Superior temporal gyrus (tissue), 1 donor: ENCODE measurements at regions not wholly inside any gene's neighbourhood (a gene's known extent, or its start where the extent isn't known, plus 50 kb on each side); places are given as distances from the start of the nearest gene placed in this dataset.
"Not testable (repeated sequence)": the region's sequence is repeated elsewhere in the genome, so short reads cannot be mapped to it uniquely, and the experiment has no call there.

Experiments used
- DNase-seq: peaks from one replicate; pipeline ENCODE4 v3.0.0-alpha.2; 2016; ENCODE audit errors: extremely low spot score

DNA sequence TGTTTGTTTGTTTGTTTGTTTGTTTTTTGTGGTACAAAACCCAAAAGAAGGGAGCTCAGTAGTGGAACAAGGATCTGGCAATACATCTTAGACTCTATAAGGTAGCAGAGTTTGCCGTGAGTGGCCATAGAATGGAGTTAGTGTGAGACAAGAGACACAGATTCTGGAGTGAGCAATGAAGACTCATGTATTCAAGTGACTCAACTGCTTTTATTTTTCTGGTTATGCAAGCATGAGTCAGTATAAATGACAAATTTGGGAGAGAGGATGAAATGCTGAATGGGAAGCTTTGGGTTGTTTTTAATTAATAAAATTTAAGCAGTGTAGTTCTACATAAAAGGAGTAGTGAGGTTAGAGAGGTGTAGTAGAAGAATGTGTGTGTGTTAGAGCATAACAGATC, 143.6 kb upstream of the ANO5 start:
- DNase-seq, result no peak

- DNase-seq, result no peak
Measured at GRCh38 chr11:22065472-22065871, 127.4 kb upstream of the ANO5 start.

DNA sequence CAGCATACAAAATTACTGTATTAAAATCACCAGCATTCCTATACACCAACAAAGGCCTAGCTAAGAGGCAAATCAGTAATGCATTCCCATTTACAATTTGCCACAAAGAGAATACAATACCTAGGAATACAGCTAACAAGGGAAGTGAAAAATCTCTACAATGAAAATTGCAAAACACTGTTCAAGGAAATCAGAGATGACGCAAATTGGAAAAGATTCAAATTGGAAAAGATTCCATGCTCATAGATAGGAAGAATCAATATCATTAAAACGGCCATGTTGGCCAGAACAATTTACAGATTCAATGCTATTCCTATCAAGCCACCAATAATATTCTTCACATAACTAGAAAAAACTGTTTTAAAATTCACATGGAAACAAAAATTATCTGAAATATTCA, 123.0 kb upstream of the ANO5 start:
- no peak for DNase-seq

DNA sequence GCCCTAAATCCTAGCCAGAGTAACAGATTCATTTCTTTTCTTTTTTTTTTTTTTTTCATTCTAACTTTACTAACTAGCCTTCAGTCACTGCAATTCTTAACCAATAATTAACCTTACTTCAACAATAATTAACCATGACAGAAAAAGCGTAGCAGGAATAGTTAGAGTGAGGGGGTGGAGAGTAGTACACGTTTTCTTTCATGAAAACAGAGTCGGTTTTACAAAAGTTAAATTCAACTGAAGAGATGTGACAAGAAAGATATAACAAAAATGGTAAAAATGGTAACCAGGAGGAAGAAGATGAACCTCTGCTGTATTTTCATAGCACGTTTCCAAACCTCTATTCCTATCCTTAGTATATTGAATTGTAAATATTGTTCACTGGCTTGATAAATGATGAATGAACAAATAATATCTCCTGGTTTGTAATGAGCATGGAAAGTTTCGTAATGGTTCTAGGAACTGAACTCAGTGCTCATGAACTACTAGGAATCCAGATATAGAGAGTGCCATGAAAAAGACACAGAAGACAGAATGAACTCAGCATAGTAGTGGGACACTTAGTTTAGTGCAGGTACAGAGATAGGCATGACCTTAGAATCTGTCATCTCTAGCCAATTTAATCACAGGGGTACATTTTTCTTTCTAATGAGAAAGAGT, 116.5 kb upstream of the ANO5 start:
- no peak for DNase-seq

DNA sequence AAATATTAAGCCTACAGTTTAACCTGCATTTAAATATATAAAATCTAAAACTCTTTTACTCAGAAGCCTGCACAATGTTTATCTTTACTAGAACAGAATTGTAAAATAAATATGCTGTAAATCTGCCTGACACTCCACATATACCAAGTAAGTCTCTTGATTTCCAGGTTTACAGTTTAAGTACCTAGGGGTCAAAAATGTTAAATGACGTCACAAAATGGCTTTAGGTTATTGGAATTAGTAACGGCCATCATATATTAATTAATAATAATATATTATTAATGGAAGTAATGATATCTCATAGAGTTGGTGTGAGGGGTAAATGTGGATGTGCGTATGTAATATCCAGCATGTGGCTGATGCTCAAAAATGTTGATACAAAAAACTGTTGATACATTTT, 114.8 kb upstream of the ANO5 start:
- DNase-seq, result no peak

GRCh38 chr11:22079133-22079872, 113.6 kb upstream of the ANO5 start:
- peak; percentile 12 for DNase-seq

DNA sequence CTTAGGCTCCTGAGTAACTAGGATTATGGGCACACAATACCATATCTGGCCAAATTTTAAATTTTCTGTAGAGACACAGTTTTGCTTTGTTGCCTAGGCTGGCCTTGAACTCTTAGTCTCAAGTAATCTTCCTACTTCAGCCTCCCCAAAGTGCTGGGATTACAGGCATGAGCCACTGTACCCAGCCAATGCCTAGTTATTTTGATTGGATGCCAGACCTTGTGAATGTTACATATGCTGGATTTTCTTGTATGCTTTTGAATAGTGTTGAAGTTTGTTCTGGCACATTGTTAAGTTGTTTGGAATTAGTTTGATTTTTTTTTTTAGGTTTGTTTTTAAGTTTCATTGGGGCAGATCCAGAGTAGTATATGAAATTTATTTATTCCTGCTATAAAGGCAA, 110.7 kb upstream of the ANO5 start:
- no peak for DNase-seq

DNA sequence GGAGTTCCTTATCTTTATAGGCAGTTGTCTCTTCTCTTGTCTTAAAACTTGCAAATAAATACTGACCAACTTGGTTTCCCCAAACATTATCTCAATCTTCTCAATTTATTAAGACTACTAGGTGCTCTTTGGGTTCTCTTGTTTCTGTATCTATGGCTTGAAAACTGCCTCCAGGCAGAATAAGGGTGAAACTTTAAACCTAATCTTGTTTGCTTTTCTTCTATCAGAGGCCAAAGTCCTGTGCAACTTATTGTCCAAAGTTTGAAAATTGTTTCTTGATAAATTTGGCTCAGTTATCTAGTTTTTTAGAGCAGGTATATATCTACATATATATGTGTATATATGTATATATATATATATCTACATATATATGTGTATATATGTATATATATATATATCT, 110.1 kb upstream of the ANO5 start:
- no peak for DNase-seq

GRCh38 chr11:22084056-22084455, 108.8 kb upstream of the ANO5 start:
- peak; percentile 20 for DNase-seq

DNA sequence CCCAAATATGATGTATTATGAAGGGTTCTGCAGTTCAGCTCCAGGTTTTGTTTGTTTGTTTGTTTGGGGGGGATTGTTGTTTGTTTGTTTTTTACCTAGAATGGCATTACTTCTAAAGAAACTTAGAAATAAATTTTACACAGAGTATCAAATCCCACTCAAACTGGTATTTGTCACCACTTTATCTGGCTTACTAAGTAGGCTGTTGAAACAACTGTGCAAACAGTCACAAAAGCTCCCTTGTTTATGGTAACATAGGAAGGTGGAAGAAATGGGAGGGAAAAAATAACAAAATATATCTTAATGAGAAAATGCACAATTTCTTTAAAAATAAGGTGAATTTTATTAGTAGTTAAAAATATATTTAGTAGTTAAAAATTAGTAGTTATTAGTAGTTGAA, 108.3 kb upstream of the ANO5 start:
- no peak for DNase-seq

GRCh38 chr11:22089609-22090008, 103.3 kb upstream of the ANO5 start:
- DNase-seq, result no peak

- no peak for DNase-seq
Measured at GRCh38 chr11:22106566-22106965, 86.3 kb upstream of the ANO5 start.

GRCh38 chr11:22115470-22116029, 77.3 kb upstream of the ANO5 start:
- no peak for DNase-seq

DNA sequence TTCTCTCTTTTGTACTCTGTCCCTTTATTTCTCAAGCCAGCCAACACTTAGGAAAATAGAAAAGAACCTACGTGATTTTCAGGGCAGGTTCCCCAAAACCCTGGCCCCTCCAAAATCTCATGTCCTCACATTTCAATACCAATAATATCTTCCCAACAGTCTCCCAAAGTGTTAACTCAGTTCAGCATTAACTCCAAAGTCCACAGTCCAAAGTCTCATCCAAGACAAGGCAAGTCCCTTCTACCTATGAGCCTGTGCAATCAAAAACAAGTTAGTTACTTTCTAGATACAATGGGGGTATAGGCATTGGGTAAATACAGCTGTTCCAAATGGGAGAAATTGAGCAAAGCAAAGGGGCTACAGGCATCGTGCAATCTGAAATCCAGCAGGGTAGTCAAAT, 64.9 kb upstream of the ANO5 start:
- DNase-seq, result not testable (repeated sequence)

- DNase-seq, result peak; percentile 65
Measured at GRCh38 chr11:22130462-22131053, 62.3 kb upstream of the ANO5 start.

DNA sequence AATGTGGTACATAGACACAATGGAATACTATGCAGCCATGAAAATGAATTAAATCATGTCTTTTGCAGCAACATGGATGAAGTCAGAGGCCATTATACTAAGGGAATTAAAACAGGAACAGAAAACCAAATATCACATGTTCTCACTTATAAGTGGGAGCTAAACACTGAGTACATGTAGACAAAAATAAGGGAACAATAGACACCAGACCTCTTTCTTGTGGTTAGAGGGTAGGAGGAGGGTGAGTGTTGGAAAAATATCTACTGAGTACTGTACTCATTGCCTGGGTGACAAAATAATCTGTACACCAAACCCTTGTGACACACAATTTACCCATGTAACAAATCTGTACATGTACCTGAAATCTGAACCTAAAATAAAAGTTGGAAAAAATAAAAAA, 59.1 kb upstream of the ANO5 start:
- no peak for DNase-seq

DNA sequence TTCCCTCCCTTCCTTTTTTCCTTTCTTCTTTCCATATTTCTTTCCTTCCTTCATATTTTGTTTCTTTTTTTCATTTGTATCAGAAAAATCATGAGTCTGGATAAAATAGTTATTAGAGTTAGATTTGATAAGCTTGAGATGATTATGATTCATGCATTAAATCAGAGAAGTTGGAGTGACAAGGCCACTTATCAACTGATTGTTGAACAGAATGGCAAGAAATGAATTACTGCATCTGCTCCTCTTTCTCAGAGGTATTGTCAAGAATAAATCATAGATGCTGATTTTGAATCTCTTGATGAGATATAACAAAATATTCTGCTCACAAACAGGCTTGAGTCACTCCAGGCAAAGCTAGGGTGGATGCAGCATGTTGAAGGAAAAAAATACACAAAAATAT, 54.6 kb upstream of the ANO5 start:
- DNase-seq, result no peak
